ENCODE measurements at regions not wholly inside any gene's neighbourhood (a gene's known extent, or its start where the extent isn't known, plus 50 kb on each side); places are given as distances from the start of the nearest gene placed in this dataset.

- H3K27ac ChIP-seq (ENCODE audit: low read depth, low read length, poor library complexity, severe bottlenecking) = no peak overlapping the region
- H2AFZ ChIP-seq (ENCODE audit: low read length) = no peak overlapping the region
- H3K9me3 ChIP-seq (ENCODE audit: low read length) = peaks cover 19% of the 10 kb centered on the region
- BruUV-seq (replicated peaks) = no TSS peak
- H3K4me3 ChIP-seq (ENCODE audit: low read depth, low read length, poor library complexity, severe bottlenecking) = no peak overlapping the region
- no peaks in the 10 kb centered on the region for H3K79me2 ChIP-seq (ENCODE audit: insufficient read depth, low read depth, low read length)
- no peaks in the 10 kb centered on the region for H4K20me1 ChIP-seq (ENCODE audit: insufficient read depth, low read length)
- CTCF ChIA-PET (ENCODE audit: unreplicated experiment) = no interaction called here
- POLR2A ChIA-PET = no interaction called here
- no peak overlapping the region for H3K4me2 ChIP-seq (ENCODE audit: low read length)
- no peaks in the 10 kb centered on the region for H3K9me2 ChIP-seq (ENCODE audit: insufficient read depth, low read length)
- no peak for DNase-seq (ENCODE audit: low spot score)
- TF ChIP-seq CTCF (conservative IDR thresholded peaks at IDR 0.05; ENCODE audit: low read length) (no peak), EZH2phosphoT487 (IDR thresholded peaks at IDR 0.05; ENCODE audit: borderline replicate concordance, low read depth, low read length) (no peak)
- no peaks in the 10 kb centered on the region for H3K36me3 ChIP-seq (ENCODE audit: insufficient read depth, low read length)
- intact Hi-C loops (cut with micrococcal nuclease; ENCODE audit: unreplicated experiment) = no loop called here
- H3K4me1 ChIP-seq (ENCODE audit: insufficient read depth, low read length, poor library complexity, severe bottlenecking) = no peaks in the 10 kb centered on the region
These were observed 621.7 kb upstream of the NUDT12 start for GRCh38 chr5:104184264-104184663.

- no TSS peak for BruUV-seq (replicated peaks)
- Histone ChIP-seq H3K36me3 (ENCODE audit: insufficient read depth, low read length) (no peaks in the 10 kb centered on the region), H3K4me3 (ENCODE audit: low read depth, low read length, poor library complexity, severe bottlenecking) (no peak overlapping the region), H4K20me1 (ENCODE audit: insufficient read depth, low read length) (no peaks in the 10 kb centered on the region), H2AFZ (ENCODE audit: low read length) (no peak overlapping the region), H3K27ac (ENCODE audit: low read depth, low read length, poor library complexity, severe bottlenecking) (no peak overlapping the region), H3K9me2 (ENCODE audit: insufficient read depth, low read length) (no peaks in the 10 kb centered on the region), H3K9me3 (ENCODE audit: low read length) (peaks cover 4% of the 10 kb centered on the region; the same call in 1 of the 2 replicates), H3K4me1 (ENCODE audit: insufficient read depth, low read length, poor library complexity, severe bottlenecking) (no peaks in the 10 kb centered on the region), H3K4me2 (ENCODE audit: low read length) (no peak overlapping the region), H3K79me2 (ENCODE audit: insufficient read depth, low read depth, low read length) (no peaks in the 10 kb centered on the region)
- ChIA-PET POLR2A (no interaction called here), CTCF (ENCODE audit: unreplicated experiment) (interaction anchor here (1.3 kb wide), 1 partner anchor 11 kb away, joined by 3 read pairs; no protein-coding TSS in a partner anchor)
- intact Hi-C loops (cut with micrococcal nuclease; ENCODE audit: unreplicated experiment) = loop anchor here (5.0 to 10.0 kb wide), 3 partner anchors 352 to 597 kb away; no protein-coding TSS in a partner anchor
- no peak for TF ChIP-seq EZH2phosphoT487 (IDR thresholded peaks at IDR 0.05; ENCODE audit: borderline replicate concordance, low read depth, low read length)
- peak; percentile 77 for TF ChIP-seq CTCF (conservative IDR thresholded peaks at IDR 0.05; ENCODE audit: low read length)
- DNase-seq (ENCODE audit: low spot score) = peak; percentile 57
These were observed 616.4 kb upstream of the NUDT12 start for GRCh38 chr5:104178829-104179456.

- CTCF ChIA-PET (ENCODE audit: unreplicated experiment) = no interaction called here
- POLR2A ChIA-PET = interaction anchor here (0.6 kb wide), 1 partner anchor 75 kb away, joined by 3 read pairs; no protein-coding TSS in a partner anchor
- H3K4me2 ChIP-seq (ENCODE audit: low read length) = no peak overlapping the region
- H3K4me3 ChIP-seq (ENCODE audit: low read depth, low read length, poor library complexity, severe bottlenecking) = no peak overlapping the region
- BruUV-seq (replicated peaks) = no TSS peak
- no peaks in the 10 kb centered on the region for H3K79me2 ChIP-seq (ENCODE audit: insufficient read depth, low read depth, low read length)
- H2AFZ ChIP-seq (ENCODE audit: low read length) = no peak overlapping the region
- H3K4me1 ChIP-seq (ENCODE audit: insufficient read depth, low read length, poor library complexity, severe bottlenecking) = no peaks in the 10 kb centered on the region
- H3K9me3 ChIP-seq (ENCODE audit: low read length) = peaks cover 4% of the 10 kb centered on the region; the same call in 1 of the 2 replicates
- H3K9me2 ChIP-seq (ENCODE audit: insufficient read depth, low read length) = no peaks in the 10 kb centered on the region
- TF ChIP-seq CTCF (conservative IDR thresholded peaks at IDR 0.05; ENCODE audit: low read length) (no peak), EZH2phosphoT487 (IDR thresholded peaks at IDR 0.05; ENCODE audit: borderline replicate concordance, low read depth, low read length) (no peak)
- H3K27ac ChIP-seq (ENCODE audit: low read depth, low read length, poor library complexity, severe bottlenecking) = no peak overlapping the region
- no peaks in the 10 kb centered on the region for H3K36me3 ChIP-seq (ENCODE audit: insufficient read depth, low read length)
- intact Hi-C loops (cut with micrococcal nuclease; ENCODE audit: unreplicated experiment) = loop anchor here (5.0 to 10.0 kb wide), 3 partner anchors 351 to 596 kb away; no protein-coding TSS in a partner anchor
- no peak for DNase-seq (ENCODE audit: low spot score)
- H4K20me1 ChIP-seq (ENCODE audit: insufficient read depth, low read length) = no peaks in the 10 kb centered on the region
These were observed 615.5 kb upstream of the NUDT12 start for GRCh38 chr5:104178066-104178465.
